KMS-11 (cell line): ENCODE measurements at regions not wholly inside any gene's neighbourhood (a gene's known extent, or its start where the extent isn't known, plus 50 kb on each side); places are given as distances from the start of the nearest gene placed in this dataset.

Experiments
- H2AFZ ChIP-seq: fragments of 200-600 bp; sonication (generic); 2 replicates; pipeline ENCODE4 v1.6.1; 2016; ENCODE audit warnings: antibody characterized with exemption, mixed run types, low read depth
- H3K27ac ChIP-seq: fragments of 200-600 bp; sonication (generic); 2 replicates; pipeline ENCODE4 v1.6.1; 2016; ENCODE audit warnings: mild to moderate bottlenecking, mixed run types
- H3K27me3 ChIP-seq: fragments of 200-600 bp; sonication (generic); 2 replicates; pipeline ENCODE4 v1.6.1; 2017; ENCODE audit warnings: mild to moderate bottlenecking, low read depth, mixed run types, moderate library complexity; ENCODE audit not compliant: insufficient read depth
- H3K36me3 ChIP-seq: fragments of 200-600 bp; sonication (generic); 2 replicates; pipeline ENCODE4 v1.6.1; 2017; ENCODE audit warnings: mild to moderate bottlenecking, mixed run types; ENCODE audit not compliant: insufficient read depth
- H3K4me1 ChIP-seq: fragments of 200-600 bp; sonication (generic); 2 replicates; pipeline ENCODE4 v1.6.1; 2016; ENCODE audit warnings: mild to moderate bottlenecking, low read depth, mixed run types; ENCODE audit not compliant: poor library complexity, severe bottlenecking
- H3K4me2 ChIP-seq: fragments of 200-600 bp; sonication (generic); 2 replicates; pipeline ENCODE4 v1.7.0; 2016; ENCODE audit warnings: mild to moderate bottlenecking, mixed run types
- H3K4me3 ChIP-seq: fragments of 200-600 bp; sonication (generic); IDR thresholded peaks from 2 replicates; pipeline ENCODE4 v1.6.1; 2017; ENCODE audit warnings: low read depth, low read length, mixed read lengths; ENCODE audit not compliant: insufficient read depth
- H3K79me2 ChIP-seq: fragments of 200-600 bp; sonication (generic); 2 replicates; pipeline ENCODE4 v1.6.1; 2016; ENCODE audit warnings: low read depth, mixed run types; ENCODE audit not compliant: insufficient read depth
- H3K9ac ChIP-seq: fragments of 200-600 bp; sonication (generic); 2 replicates; pipeline ENCODE4 v1.6.1; 2016; ENCODE audit warnings: mild to moderate bottlenecking, mixed run types
- H4K20me1 ChIP-seq: fragments of 200-600 bp; sonication (generic); 2 replicates; pipeline ENCODE4 v1.6.1; 2016; ENCODE audit warnings: mild to moderate bottlenecking, mixed run types; ENCODE audit not compliant: insufficient read depth
- TF ChIP-seq, protein P1 (sequence below): fragments of 200-600 bp; sonication (generic); conservative IDR thresholded peaks from 2 replicates; pipeline ENCODE4 v1.6.1; 2017; ENCODE audit warnings: low read depth, mild to moderate bottlenecking, antibody characterized with exemption, low read length, moderate library complexity, mixed read lengths

DNA sequence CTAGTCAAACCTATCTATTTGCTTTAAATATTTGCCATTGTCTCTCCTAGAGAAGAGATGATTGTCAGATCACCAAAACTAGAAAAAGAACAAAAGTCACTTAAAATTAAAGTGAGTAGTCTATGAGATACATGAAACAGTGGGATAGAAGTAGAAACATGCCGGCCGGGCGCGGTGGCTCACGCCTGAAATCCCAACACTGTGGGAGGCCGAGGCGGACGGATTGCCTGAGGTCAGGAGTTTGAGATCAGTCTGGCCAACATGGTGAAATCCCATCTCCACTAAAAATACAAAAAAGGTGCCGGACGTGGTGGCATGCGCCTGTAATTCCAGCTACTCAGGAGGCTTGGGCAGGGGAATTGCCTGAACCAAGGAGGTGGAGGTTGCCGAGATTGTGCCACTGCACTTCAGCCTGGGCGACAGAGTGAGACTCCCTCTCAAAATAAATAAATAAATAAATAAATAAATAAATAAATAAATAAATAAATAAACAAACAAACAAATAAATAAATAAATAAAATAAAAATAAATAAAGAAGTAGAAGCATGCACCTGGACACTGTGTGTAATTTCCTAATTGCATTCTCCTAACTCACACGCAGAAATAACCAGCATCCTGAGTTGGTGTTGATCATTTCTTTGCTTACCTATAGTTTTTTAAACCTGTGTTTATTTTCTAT, 299.5 kb downstream of the PDHA2 start:
- no peak overlapping the region for H3K4me2 ChIP-seq
- no peak overlapping the region for H3K9ac ChIP-seq
- H4K20me1 ChIP-seq = no peaks in the 10 kb centered on the region
- H3K4me1 ChIP-seq = no peaks in the 10 kb centered on the region
- no peaks in the 10 kb centered on the region for H3K79me2 ChIP-seq
- H2AFZ ChIP-seq = no peak overlapping the region
- H3K27ac ChIP-seq = no peak overlapping the region
- no peaks in the 10 kb centered on the region for H3K36me3 ChIP-seq
- TF ChIP-seq, protein P1, sequence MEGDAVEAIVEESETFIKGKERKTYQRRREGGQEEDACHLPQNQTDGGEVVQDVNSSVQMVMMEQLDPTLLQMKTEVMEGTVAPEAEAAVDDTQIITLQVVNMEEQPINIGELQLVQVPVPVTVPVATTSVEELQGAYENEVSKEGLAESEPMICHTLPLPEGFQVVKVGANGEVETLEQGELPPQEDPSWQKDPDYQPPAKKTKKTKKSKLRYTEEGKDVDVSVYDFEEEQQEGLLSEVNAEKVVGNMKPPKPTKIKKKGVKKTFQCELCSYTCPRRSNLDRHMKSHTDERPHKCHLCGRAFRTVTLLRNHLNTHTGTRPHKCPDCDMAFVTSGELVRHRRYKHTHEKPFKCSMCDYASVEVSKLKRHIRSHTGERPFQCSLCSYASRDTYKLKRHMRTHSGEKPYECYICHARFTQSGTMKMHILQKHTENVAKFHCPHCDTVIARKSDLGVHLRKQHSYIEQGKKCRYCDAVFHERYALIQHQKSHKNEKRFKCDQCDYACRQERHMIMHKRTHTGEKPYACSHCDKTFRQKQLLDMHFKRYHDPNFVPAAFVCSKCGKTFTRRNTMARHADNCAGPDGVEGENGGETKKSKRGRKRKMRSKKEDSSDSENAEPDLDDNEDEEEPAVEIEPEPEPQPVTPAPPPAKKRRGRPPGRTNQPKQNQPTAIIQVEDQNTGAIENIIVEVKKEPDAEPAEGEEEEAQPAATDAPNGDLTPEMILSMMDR = no peak
- no peaks in the 10 kb centered on the region for H3K27me3 ChIP-seq
- no peak overlapping the region for H3K4me3 ChIP-seq

DNA sequence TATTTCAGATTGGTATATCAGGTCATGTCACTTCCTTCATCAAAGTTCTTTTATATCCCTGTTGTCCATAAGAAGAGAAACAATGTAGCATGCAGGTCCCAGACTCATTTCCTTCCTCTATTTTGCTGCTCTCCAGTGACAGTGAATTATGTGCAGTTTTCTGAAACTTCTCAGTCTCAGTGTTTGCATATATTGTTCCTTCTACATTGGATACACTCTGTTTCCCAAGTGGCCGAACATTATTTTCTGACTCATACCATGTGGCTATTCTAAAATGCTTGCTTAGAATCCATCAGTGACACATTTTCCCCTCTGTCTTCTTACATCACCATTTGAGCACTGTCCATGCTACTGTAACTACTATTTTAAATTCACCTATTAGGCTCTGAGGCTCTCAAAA, 305.7 kb downstream of the PDHA2 start:
- Histone ChIP-seq H3K27ac (no peak overlapping the region), H4K20me1 (no peaks in the 10 kb centered on the region), H3K4me1 (no peaks in the 10 kb centered on the region), H3K79me2 (no peaks in the 10 kb centered on the region), H3K36me3 (no peaks in the 10 kb centered on the region; the same call in 1 of the 2 replicates), H3K4me3 (no peak overlapping the region), H3K9ac (no peak overlapping the region), H3K27me3 (no peaks in the 10 kb centered on the region), H3K4me2 (no peak overlapping the region), H2AFZ (no peak overlapping the region)
- TF ChIP-seq, protein P1 = no peak

DNA sequence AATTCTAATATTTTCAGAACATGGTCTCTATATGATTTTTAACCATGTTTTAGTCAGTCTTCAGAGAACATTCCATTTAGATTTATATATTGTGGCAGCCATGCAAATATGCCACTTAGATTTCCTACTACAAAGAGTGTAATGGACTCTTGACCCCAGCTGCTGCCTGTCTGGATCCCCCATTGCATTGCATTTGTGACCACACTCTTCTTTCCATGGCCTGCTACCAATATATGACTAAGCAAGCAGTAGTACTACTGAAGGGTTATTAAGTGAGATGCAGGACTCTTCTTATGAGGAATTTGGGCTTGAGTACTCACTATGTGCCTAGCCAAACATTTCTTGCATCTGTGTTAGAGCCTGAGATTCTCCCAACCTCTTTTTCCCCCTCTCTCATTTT, 306.8 kb downstream of the PDHA2 start:
- Histone ChIP-seq H2AFZ (no peak overlapping the region), H3K4me3 (no peak overlapping the region), H3K4me2 (no peak overlapping the region), H3K36me3 (no peaks in the 10 kb centered on the region; the same call in 1 of the 2 replicates), H3K4me1 (no peaks in the 10 kb centered on the region), H3K9ac (no peak overlapping the region), H3K79me2 (no peaks in the 10 kb centered on the region), H3K27me3 (no peaks in the 10 kb centered on the region), H3K27ac (no peak overlapping the region), H4K20me1 (no peaks in the 10 kb centered on the region)
- TF ChIP-seq, protein P1 = no peak

DNA sequence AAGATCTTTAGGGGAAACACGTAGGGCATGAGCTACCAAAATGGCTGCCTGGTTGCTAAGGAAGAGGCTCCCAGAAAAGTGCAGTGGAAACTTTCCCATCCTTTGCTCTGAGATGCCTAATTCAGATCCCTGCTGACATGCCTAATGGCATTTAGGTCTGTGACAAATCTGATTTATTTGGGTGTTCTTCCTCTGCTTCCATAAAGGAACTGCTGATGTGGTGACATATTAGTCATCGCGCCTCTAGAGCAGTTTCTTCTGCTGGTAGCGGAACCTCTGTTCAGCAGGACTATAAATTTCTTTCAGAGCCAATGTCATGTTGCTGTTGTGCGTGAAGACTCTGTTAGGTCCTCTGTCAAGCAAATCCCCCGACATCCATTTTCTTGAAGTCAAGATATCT, 310.0 kb downstream of the PDHA2 start:
- H3K4me1 ChIP-seq = no peaks in the 10 kb centered on the region
- no peak overlapping the region for H3K9ac ChIP-seq
- H3K27me3 ChIP-seq = no peaks in the 10 kb centered on the region
- no peak overlapping the region for H3K27ac ChIP-seq
- H3K79me2 ChIP-seq = no peaks in the 10 kb centered on the region
- no peak overlapping the region for H3K4me3 ChIP-seq
- H4K20me1 ChIP-seq = no peaks in the 10 kb centered on the region
- TF ChIP-seq, protein P1 = no peak
- no peak overlapping the region for H3K4me2 ChIP-seq
- no peak overlapping the region for H2AFZ ChIP-seq
- H3K36me3 ChIP-seq = no peaks in the 10 kb centered on the region; the same call in 1 of the 2 replicates
